ENCODE measurements at regions not wholly inside any gene's neighbourhood (a gene's known extent, or its start where the extent isn't known, plus 50 kb on each side); places are given as distances from the start of the nearest gene placed in this dataset.
A peak's percentile ranks its signal among the peaks of the same experiment; 100 is the strongest.

DNA sequence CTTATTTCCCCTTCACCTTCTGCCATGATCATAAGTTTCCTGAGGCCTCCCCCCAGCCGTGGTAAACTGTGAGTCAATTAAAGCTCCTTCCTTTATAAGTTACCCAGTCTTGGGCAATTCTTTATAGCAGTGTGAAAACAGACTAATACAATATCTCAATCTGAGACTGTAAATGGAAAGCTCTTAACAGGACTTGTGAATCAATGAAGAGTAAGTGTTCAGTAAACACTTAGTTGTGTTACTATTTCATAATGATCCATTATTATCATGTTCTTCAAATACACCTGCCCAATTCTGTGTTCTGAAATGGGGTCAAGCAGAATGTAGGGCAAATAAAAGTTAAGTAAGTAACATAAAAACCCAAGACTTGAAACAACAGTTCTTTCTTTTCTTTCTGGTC, 266.2 kb downstream of the TENT5A start:
- in situ Hi-C loops (cut with HindIII; ENCODE audit: low sequenced_read_pairs), result no loop called here
- TF ChIP-seq, protein P1, sequence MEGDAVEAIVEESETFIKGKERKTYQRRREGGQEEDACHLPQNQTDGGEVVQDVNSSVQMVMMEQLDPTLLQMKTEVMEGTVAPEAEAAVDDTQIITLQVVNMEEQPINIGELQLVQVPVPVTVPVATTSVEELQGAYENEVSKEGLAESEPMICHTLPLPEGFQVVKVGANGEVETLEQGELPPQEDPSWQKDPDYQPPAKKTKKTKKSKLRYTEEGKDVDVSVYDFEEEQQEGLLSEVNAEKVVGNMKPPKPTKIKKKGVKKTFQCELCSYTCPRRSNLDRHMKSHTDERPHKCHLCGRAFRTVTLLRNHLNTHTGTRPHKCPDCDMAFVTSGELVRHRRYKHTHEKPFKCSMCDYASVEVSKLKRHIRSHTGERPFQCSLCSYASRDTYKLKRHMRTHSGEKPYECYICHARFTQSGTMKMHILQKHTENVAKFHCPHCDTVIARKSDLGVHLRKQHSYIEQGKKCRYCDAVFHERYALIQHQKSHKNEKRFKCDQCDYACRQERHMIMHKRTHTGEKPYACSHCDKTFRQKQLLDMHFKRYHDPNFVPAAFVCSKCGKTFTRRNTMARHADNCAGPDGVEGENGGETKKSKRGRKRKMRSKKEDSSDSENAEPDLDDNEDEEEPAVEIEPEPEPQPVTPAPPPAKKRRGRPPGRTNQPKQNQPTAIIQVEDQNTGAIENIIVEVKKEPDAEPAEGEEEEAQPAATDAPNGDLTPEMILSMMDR (IDR thresholded peaks at IDR 0.05; ENCODE audit: low read depth, low read length), result no peak
- no peak for DNase-seq (ENCODE audit: low read depth, low spot score)
- no peak overlapping the region for H3K4me3 ChIP-seq (ENCODE audit: low read depth, low read length)

DNA sequence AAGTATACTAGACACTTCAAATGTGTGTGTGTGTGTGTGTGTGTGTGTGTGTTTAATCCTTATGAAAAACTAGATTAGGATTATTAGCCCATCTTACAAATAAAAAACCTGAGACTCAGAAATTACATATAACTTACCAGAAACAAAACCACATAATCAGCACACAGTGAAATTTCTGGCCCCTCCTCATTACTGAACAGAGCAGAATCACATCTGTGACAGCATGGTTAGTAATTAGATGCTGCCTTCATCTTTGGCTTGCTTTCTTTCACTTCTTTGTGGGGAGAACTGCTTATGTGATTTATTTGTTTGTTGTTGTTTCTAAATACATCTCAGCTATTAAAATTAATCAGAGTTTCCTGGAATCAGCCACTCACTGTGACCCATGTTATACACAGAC, 267.1 kb downstream of the TENT5A start:
- in situ Hi-C loops (cut with HindIII; ENCODE audit: low sequenced_read_pairs), result no loop called here

DNA sequence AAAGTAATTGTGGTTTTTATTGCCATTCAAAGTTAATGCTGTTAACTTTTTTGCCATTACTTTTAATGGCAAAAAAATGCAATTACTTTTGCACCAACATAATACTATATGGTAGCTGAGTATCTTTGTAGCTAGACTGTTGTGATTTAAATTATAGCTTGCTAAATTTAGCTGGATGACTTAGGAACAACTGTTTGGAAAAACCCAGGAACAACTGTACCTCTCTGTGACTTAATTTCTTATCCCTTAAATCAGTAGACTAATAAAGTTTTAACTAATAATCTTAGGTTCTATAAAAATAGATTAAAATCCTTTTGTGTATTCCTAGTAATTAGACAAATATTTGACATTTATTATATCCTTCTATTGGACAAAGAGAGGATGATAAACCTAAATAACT, 268.2 kb downstream of the TENT5A start:
- DNase-seq (ENCODE audit: low read depth, low spot score), result no peak
- TF ChIP-seq, protein P1 (IDR thresholded peaks at IDR 0.05; ENCODE audit: low read depth, low read length), result no peak
- in situ Hi-C loops (cut with HindIII; ENCODE audit: low sequenced_read_pairs), result no loop called here
- H3K4me3 ChIP-seq (ENCODE audit: low read depth, low read length), result no peak overlapping the region

More for the DNA sequence above, 267.1 kb downstream of the TENT5A start:
- TF ChIP-seq, protein P1 (IDR thresholded peaks at IDR 0.05; ENCODE audit: low read depth, low read length), result no peak
- H3K4me3 ChIP-seq (ENCODE audit: low read depth, low read length), result no peak overlapping the region
- DNase-seq (ENCODE audit: low read depth, low spot score), result no peak

DNA sequence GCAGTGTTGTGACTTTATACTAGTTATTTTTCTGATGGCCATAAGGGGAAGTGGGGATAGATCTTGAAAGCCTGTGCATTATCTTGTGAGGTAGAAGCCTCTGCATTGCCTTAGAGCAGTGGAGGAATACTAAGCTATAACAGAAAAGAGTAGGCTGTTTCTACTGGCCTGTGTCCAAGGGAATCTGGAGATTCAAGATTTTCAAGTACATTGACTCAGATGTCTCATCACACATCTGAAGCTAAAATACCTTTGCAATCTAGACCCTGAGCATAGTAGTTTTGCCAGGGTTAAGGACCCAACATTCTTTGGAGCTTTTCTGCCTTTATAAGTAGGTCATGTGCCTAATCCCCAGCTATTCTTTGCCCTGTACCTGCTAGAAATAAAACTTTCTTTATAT, 272.3 kb downstream of the TENT5A start:
- DNase-seq (ENCODE audit: low read depth, low spot score), result peak; percentile 31
- TF ChIP-seq, protein P1 (IDR thresholded peaks at IDR 0.05; ENCODE audit: low read depth, low read length), result no peak
- H3K4me3 ChIP-seq (ENCODE audit: low read depth, low read length), result no peak overlapping the region
- in situ Hi-C loops (cut with HindIII; ENCODE audit: low sequenced_read_pairs), result no loop called here

DNA sequence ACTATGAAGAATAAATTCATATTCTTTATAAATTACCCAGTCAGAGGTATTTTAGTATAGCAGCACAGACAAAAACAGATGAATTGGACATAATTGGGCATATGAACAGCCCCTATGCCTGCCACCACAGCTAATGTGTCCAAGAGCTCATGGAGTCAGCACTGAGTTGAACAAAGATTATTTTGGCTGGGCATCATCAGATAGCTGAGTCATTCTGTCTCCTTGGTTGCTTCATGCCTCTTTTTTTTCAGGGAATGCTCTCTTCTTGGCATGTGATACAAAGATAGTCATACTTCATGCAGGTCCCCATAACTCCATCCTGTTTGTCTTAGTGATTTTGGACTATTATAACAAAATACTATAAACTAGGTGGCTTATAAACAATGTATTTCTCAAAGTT, 275.6 kb downstream of the TENT5A start:
- in situ Hi-C loops (cut with HindIII; ENCODE audit: low sequenced_read_pairs), result no loop called here
- peak; percentile 46 for DNase-seq (ENCODE audit: low read depth, low spot score)
- no peak overlapping the region for H3K4me3 ChIP-seq (ENCODE audit: low read depth, low read length)
- TF ChIP-seq, protein P1 (IDR thresholded peaks at IDR 0.05; ENCODE audit: low read depth, low read length), result no peak

DNA sequence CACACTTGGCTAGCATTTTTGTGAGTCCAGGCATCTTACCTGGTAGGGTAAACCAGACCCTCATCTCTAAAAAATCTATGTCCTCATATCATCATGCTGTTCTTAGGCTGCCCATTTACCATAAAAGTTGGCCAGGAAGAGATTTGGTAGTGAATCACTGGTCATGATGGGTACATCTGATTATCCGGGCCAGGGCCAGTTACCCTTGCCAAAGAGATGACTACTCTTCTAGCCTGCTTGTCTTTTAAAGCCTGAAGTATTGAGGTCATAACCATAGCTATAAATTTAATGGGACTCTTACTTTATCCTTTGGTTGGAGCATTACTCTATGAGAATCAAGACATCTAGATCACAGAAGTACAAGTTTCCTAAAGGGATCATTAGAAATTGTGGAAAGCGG, 276.8 kb downstream of the TENT5A start:
- TF ChIP-seq, protein P1 (IDR thresholded peaks at IDR 0.05; ENCODE audit: low read depth, low read length), result no peak
- H3K4me3 ChIP-seq (ENCODE audit: low read depth, low read length), result no peak overlapping the region
- in situ Hi-C loops (cut with HindIII; ENCODE audit: low sequenced_read_pairs), result no loop called here
- peak; percentile 22 for DNase-seq (ENCODE audit: low read depth, low spot score)

DNA sequence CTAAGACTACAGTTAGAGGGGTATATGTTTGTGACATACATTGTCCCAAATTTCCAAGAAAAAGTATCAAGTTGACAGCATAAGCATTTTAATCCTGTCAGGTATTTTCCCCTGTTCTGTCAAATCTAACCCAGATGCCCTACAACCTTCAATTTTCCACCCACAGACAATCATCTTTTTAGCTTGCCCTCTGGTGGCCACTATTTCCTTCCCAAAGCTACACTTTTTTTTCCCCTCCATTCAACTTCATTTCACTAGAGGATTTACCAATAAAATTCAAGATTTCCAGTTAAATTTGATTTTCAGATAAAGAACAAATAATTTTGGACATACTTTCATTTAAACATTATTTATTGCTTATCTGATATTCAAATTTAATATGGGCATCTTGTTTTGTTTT, 286.6 kb downstream of the TENT5A start:
- H3K4me3 ChIP-seq (ENCODE audit: low read depth, low read length), result no peak overlapping the region
- peak; percentile 30 for DNase-seq (ENCODE audit: low read depth, low spot score)
- in situ Hi-C loops (cut with HindIII; ENCODE audit: low sequenced_read_pairs), result no loop called here
- TF ChIP-seq, protein P1 (IDR thresholded peaks at IDR 0.05; ENCODE audit: low read depth, low read length), result peak; percentile 61
